ENCODE measurements at regions not wholly inside any gene's neighbourhood (a gene's known extent, or its start where the extent isn't known, plus 50 kb on each side); places are given as distances from the start of the nearest gene placed in this dataset.
A peak's percentile ranks its signal among the peaks of the same experiment; 100 is the strongest.
"Not testable (repeated sequence)": the region's sequence is repeated elsewhere in the genome, so short reads cannot be mapped to it uniquely, and the experiment has no call there.

- in situ Hi-C loops (cut with HindIII; ENCODE audit: low pct_unique_long_range_greater_than_20kb, low sequenced_read_pairs): no loop called here
- no peak for DNase-seq (ENCODE audit: low read depth, low spot score)
These were observed 158.8 kb downstream of the SMAD6 start for GRCh38 chr15:66860844-66861243.

GRCh38 chr15:66862111-66862939 lies 160.3 kb downstream of the SMAD6 start:
- peak; percentile 28 for DNase-seq (ENCODE audit: low read depth, low spot score)
- in situ Hi-C loops (cut with HindIII; ENCODE audit: low pct_unique_long_range_greater_than_20kb, low sequenced_read_pairs): no loop called here

GRCh38 chr15:66862940-66863335 lies 160.9 kb downstream of the SMAD6 start:
- in situ Hi-C loops (cut with HindIII; ENCODE audit: low pct_unique_long_range_greater_than_20kb, low sequenced_read_pairs): no loop called here
- DNase-seq (ENCODE audit: low read depth, low spot score): peak; percentile 86

GRCh38 chr15:66863390-66864085 lies 161.5 kb downstream of the SMAD6 start:
- in situ Hi-C loops (cut with HindIII; ENCODE audit: low pct_unique_long_range_greater_than_20kb, low sequenced_read_pairs): no loop called here

GRCh38 chr15:66864086-66864830 lies 162.2 kb downstream of the SMAD6 start:
- in situ Hi-C loops (cut with HindIII; ENCODE audit: low pct_unique_long_range_greater_than_20kb, low sequenced_read_pairs): no loop called here
- no peak for DNase-seq (ENCODE audit: low read depth, low spot score)

More at GRCh38 chr15:66863390-66864085, 161.5 kb downstream of the SMAD6 start:
- DNase-seq (ENCODE audit: low read depth, low spot score): no peak

- no peak for DNase-seq (ENCODE audit: low read depth, low spot score)
- in situ Hi-C loops (cut with HindIII; ENCODE audit: low pct_unique_long_range_greater_than_20kb, low sequenced_read_pairs): no loop called here
These were observed 162.8 kb downstream of the SMAD6 start for GRCh38 chr15:66864871-66865281.

- in situ Hi-C loops (cut with HindIII; ENCODE audit: low pct_unique_long_range_greater_than_20kb, low sequenced_read_pairs): no loop called here
- DNase-seq (ENCODE audit: low read depth, low spot score): no peak
These were observed 163.9 kb downstream of the SMAD6 start for GRCh38 chr15:66865622-66866611.

- no peak for DNase-seq (ENCODE audit: low read depth, low spot score)
- in situ Hi-C loops (cut with HindIII; ENCODE audit: low pct_unique_long_range_greater_than_20kb, low sequenced_read_pairs): no loop called here
These were observed 164.6 kb downstream of the SMAD6 start for GRCh38 chr15:66866656-66867055.

GRCh38 chr15:66868918-66869317 lies 166.9 kb downstream of the SMAD6 start:
- DNase-seq (ENCODE audit: low read depth, low spot score): no peak
- in situ Hi-C loops (cut with HindIII; ENCODE audit: low pct_unique_long_range_greater_than_20kb, low sequenced_read_pairs): no loop called here

- DNase-seq (ENCODE audit: low read depth, low spot score): no peak
- in situ Hi-C loops (cut with HindIII; ENCODE audit: low pct_unique_long_range_greater_than_20kb, low sequenced_read_pairs): no loop called here
These were observed 168.9 kb downstream of the SMAD6 start for GRCh38 chr15:66870880-66871388.

- no peak for DNase-seq (ENCODE audit: low read depth, low spot score)
These were observed 170.4 kb downstream of the SMAD6 start for GRCh38 chr15:66872405-66872804.

GRCh38 chr15:66873331-66873730 lies 171.3 kb downstream of the SMAD6 start:
- in situ Hi-C loops (cut with HindIII; ENCODE audit: low pct_unique_long_range_greater_than_20kb, low sequenced_read_pairs); DNase-seq (ENCODE audit: low read depth, low spot score): not testable (repeated sequence)

More at GRCh38 chr15:66872405-66872804, 170.4 kb downstream of the SMAD6 start:
- in situ Hi-C loops (cut with HindIII; ENCODE audit: low pct_unique_long_range_greater_than_20kb, low sequenced_read_pairs): no loop called here

GRCh38 chr15:66873856-66874255 lies 171.8 kb downstream of the SMAD6 start:
- in situ Hi-C loops (cut with HindIII; ENCODE audit: low pct_unique_long_range_greater_than_20kb, low sequenced_read_pairs): no loop called here
- no peak for DNase-seq (ENCODE audit: low read depth, low spot score)

GRCh38 chr15:66875588-66876420 lies 173.8 kb downstream of the SMAD6 start:
- DNase-seq (ENCODE audit: low read depth, low spot score): no peak
- in situ Hi-C loops (cut with HindIII; ENCODE audit: low pct_unique_long_range_greater_than_20kb, low sequenced_read_pairs): no loop called here

GRCh38 chr15:66876421-66876730 lies 174.3 kb downstream of the SMAD6 start:
- in situ Hi-C loops (cut with HindIII; ENCODE audit: low pct_unique_long_range_greater_than_20kb, low sequenced_read_pairs): no loop called here
- DNase-seq (ENCODE audit: low read depth, low spot score): no peak

- in situ Hi-C loops (cut with HindIII; ENCODE audit: low pct_unique_long_range_greater_than_20kb, low sequenced_read_pairs): no loop called here
- DNase-seq (ENCODE audit: low read depth, low spot score): no peak
These were observed 174.9 kb downstream of the SMAD6 start for GRCh38 chr15:66876731-66877476.

Measured in SK-MEL-5 (cell line).